ENCODE measurements at regions not wholly inside any gene's neighbourhood (a gene's known extent, or its start where the extent isn't known, plus 50 kb on each side); places are given as distances from the start of the nearest gene placed in this dataset.

DNA sequence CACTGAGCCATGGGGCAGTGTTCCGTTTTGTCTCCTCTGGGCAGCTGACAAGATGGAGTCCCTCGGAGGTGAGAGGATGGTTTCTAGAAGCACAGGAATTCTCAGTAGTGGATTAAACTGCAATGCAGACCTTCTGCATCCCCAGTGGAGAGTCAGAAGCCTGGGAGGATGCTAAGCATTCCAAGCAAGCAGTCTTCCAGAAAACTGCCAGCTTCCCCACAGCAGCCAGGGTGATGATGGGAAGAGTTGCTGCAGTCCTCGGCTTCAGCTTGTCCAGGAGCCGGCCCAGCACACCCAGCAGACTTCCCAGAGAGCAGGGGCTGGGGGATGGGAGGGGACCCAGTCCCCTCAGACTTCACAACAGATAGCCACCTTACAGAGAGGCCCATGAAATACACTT, 163.6 kb downstream of the LY86 start:
- no TSS peak for BruUV-seq (replicated peaks)
- DNase-seq (ENCODE audit: low read depth, low spot score) (no peak), FAIRE-seq (no peak)
- H3K4me3 ChIP-seq (replicated peaks in 1 of 3; ENCODE audit: insufficient read depth in 1 of 3, low read depth in 1 of 3, low read length in 3 of 3), result no peak overlapping the region
- TF ChIP-seq, protein P1, sequence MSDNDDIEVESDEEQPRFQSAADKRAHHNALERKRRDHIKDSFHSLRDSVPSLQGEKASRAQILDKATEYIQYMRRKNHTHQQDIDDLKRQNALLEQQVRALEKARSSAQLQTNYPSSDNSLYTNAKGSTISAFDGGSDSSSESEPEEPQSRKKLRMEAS (IDR thresholded peaks at IDR 0.05; ENCODE audit: insufficient read depth, insufficient read length), result no peak
- TF ChIP-seq, protein P2, sequence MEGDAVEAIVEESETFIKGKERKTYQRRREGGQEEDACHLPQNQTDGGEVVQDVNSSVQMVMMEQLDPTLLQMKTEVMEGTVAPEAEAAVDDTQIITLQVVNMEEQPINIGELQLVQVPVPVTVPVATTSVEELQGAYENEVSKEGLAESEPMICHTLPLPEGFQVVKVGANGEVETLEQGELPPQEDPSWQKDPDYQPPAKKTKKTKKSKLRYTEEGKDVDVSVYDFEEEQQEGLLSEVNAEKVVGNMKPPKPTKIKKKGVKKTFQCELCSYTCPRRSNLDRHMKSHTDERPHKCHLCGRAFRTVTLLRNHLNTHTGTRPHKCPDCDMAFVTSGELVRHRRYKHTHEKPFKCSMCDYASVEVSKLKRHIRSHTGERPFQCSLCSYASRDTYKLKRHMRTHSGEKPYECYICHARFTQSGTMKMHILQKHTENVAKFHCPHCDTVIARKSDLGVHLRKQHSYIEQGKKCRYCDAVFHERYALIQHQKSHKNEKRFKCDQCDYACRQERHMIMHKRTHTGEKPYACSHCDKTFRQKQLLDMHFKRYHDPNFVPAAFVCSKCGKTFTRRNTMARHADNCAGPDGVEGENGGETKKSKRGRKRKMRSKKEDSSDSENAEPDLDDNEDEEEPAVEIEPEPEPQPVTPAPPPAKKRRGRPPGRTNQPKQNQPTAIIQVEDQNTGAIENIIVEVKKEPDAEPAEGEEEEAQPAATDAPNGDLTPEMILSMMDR (IDR thresholded peaks at IDR 0.05; ENCODE audit: extremely low read depth in 1 of 2, insufficient read depth in 1 of 2, low read depth in 1 of 2, low read length in 2 of 2), result no peak
- no peak for TF ChIP-seq POLR2A (IDR thresholded peaks at IDR 0.05; ENCODE audit: low read depth, low read length)
- no peak for TF ChIP-seq FOS (IDR thresholded peaks at IDR 0.05; ENCODE audit: borderline replicate concordance, insufficient read depth, low read length)
- no peak for TF ChIP-seq MYC (IDR thresholded peaks at IDR 0.05; ENCODE audit: low read depth, low read length)
- TF ChIP-seq POLR2AphosphoS5 (IDR thresholded peaks at IDR 0.05; ENCODE audit: insufficient read depth, low read depth, low read length), result no peak
- no peak for TF ChIP-seq JUN (IDR thresholded peaks at IDR 0.05; ENCODE audit: borderline replicate concordance, insufficient read depth, insufficient read length, low read depth)
- TF ChIP-seq EZH2 (IDR thresholded peaks at IDR 0.05; ENCODE audit: borderline replicate concordance, low read depth, low read length, severe bottlenecking), result no peak
- no peak for TF ChIP-seq GATA2 (IDR thresholded peaks at IDR 0.05; ENCODE audit: insufficient read depth, insufficient read length, low read depth, low read length)
- H2AFZ ChIP-seq (ENCODE audit: low read depth, low read length), result no peak overlapping the region
- H3K9me3 ChIP-seq (replicated peaks; ENCODE audit: control insufficient read depth, insufficient read depth, low read length), result no peaks in the 10 kb centered on the region
- H3K79me2 ChIP-seq (ENCODE audit: control insufficient read depth, insufficient read depth, low read length), result no peaks in the 10 kb centered on the region
- H3K4me1 ChIP-seq (ENCODE audit: control insufficient read depth, extremely low read depth, insufficient read depth, low read length), result no peaks in the 10 kb centered on the region
- ChIA-PET CTCF (interaction anchor here (1.4 kb wide), 1 partner anchor 56 kb away, joined by 3 read pairs; no protein-coding TSS in a partner anchor), POLR2A (no interaction called here)
- H3K36me3 ChIP-seq (ENCODE audit: control insufficient read depth in 2 of 2, extremely low read depth in 1 of 2, insufficient read depth in 2 of 2, low read length in 2 of 2), result no peaks in the 10 kb centered on the region
- H3K27me3 ChIP-seq (ENCODE audit: control insufficient read depth in 2 of 2, insufficient read depth in 2 of 2, low read length in 2 of 2), result peaks cover 4 to 11% of the 10 kb centered on the region in 2 experiments
- dilution Hi-C loops (cut with MboI; ENCODE audit: extremely low pct_ligation_motif_present, low sequenced_read_pairs), result no loop called here
- H3K9ac ChIP-seq (replicated peaks; ENCODE audit: extremely low read depth, insufficient read depth, low read length), result no peak overlapping the region
- H3K27ac ChIP-seq (ENCODE audit: insufficient read depth, low read depth, low read length), result no peak overlapping the region
- H3K4me2 ChIP-seq (ENCODE audit: insufficient read depth, low read length), result no peak overlapping the region
- H4K20me1 ChIP-seq (replicated peaks; ENCODE audit: control insufficient read depth, extremely low read depth, insufficient read depth, low read length), result no peaks in the 10 kb centered on the region
- no peaks in the 10 kb centered on the region for H3K9me1 ChIP-seq (replicated peaks; ENCODE audit: control insufficient read depth, extremely low read depth, insufficient read depth, low read length)
- intact Hi-C loops (cut with micrococcal nuclease), result no loop called here
